Femur (tissue), 1 donor: ENCODE measurements at regions not wholly inside any gene's neighbourhood (a gene's known extent, or its start where the extent isn't known, plus 50 kb on each side); places are given as distances from the start of the nearest gene placed in this dataset.
"Not testable (repeated sequence)": the region's sequence is repeated elsewhere in the genome, so short reads cannot be mapped to it uniquely, and the experiment has no call there.

Source experiments
- DNase-seq: peaks from one replicate; pipeline ENCODE4 v3.0.0-alpha.2; 2017

GRCh38 chr3:181328346-181328745 lies 338.8 kb upstream of the DNAJC19 start:
- no peak for DNase-seq

- no peak for DNase-seq
These were observed 337.8 kb upstream of the DNAJC19 start for GRCh38 chr3:181327349-181327748.

- no peak for DNase-seq
These were observed 337.2 kb upstream of the DNAJC19 start for GRCh38 chr3:181326637-181327223.

GRCh38 chr3:181324516-181324915 lies 335.0 kb upstream of the DNAJC19 start:
- not testable (repeated sequence) for DNase-seq

GRCh38 chr3:181318321-181318720 lies 328.8 kb upstream of the DNAJC19 start:
- DNase-seq, result no peak

- no peak for DNase-seq
These were observed 328.0 kb upstream of the DNAJC19 start for GRCh38 chr3:181317508-181317907.

- DNase-seq, result no peak
These were observed 326.9 kb upstream of the DNAJC19 start for GRCh38 chr3:181316482-181316881.

- no peak for DNase-seq
These were observed 323.8 kb upstream of the DNAJC19 start for GRCh38 chr3:181313335-181313734.

- DNase-seq, result no peak
These were observed 321.6 kb upstream of the DNAJC19 start for GRCh38 chr3:181311186-181311585.

- DNase-seq, result no peak
These were observed 313.4 kb upstream of the DNAJC19 start for GRCh38 chr3:181302960-181303359.

GRCh38 chr3:181300033-181300432 lies 310.5 kb upstream of the DNAJC19 start:
- DNase-seq, result no peak

GRCh38 chr3:181298421-181298820 lies 308.9 kb upstream of the DNAJC19 start:
- no peak for DNase-seq

GRCh38 chr3:181292984-181293383 lies 303.4 kb upstream of the DNAJC19 start:
- no peak for DNase-seq

GRCh38 chr3:181290941-181291340 lies 301.4 kb upstream of the DNAJC19 start:
- DNase-seq, result no peak

- DNase-seq, result no peak
These were observed 299.8 kb upstream of the DNAJC19 start for GRCh38 chr3:181289306-181289705.

GRCh38 chr3:181288145-181288544 lies 298.6 kb upstream of the DNAJC19 start:
- DNase-seq, result no peak

- no peak for DNase-seq
These were observed 289.7 kb upstream of the DNAJC19 start for GRCh38 chr3:181279239-181279565.

- DNase-seq, result no peak
These were observed 289.1 kb upstream of the DNAJC19 start for GRCh38 chr3:181278468-181279238.

GRCh38 chr3:181276358-181276896 lies 286.9 kb upstream of the DNAJC19 start:
- no peak for DNase-seq

GRCh38 chr3:181274025-181274424 lies 284.5 kb upstream of the DNAJC19 start:
- no peak for DNase-seq

- DNase-seq, result no peak
These were observed 277.8 kb upstream of the DNAJC19 start for GRCh38 chr3:181267312-181267711.

GRCh38 chr3:181265750-181266333 lies 276.3 kb upstream of the DNAJC19 start:
- DNase-seq, result no peak

GRCh38 chr3:181264486-181264885 lies 274.9 kb upstream of the DNAJC19 start:
- DNase-seq, result no peak

- DNase-seq, result no peak
These were observed 264.3 kb upstream of the DNAJC19 start for GRCh38 chr3:181253796-181254195.
